ENCODE measurements at regions not wholly inside any gene's neighbourhood (a gene's known extent, or its start where the extent isn't known, plus 50 kb on each side); places are given as distances from the start of the nearest gene placed in this dataset.

DNA sequence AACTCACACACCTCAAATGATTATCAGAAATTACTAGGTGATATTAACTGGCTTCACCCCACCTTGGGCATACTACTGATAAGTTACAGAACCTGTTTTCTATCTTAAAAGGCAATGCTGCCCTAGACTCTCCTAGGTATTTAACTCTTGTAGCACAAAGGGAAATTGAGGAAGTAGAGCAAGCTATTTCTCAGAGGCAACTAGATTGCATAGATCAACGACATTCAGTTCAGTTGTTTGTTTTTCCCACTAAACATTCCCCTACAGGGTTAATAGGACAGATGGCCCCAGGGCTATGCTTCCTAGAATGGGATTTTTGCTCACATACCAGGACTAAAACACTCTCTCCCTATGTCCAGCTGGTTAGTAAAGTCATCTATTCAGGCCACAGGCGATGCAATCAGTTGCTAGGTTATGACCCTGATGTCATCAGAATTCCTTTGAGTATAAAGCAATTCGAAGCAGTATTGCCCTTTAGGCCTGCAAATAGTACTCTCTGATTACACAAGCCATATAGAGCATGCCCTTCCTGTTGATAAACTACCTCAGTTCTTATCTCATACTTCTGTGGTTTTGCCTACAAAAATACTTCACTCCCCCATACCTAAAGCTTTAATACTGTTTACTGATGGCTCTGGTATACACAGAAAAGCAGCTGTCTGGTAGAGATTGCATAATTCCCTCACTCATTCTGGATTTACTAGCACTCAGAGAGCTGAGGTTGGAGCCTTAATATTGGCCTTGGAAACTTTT is 67.4 kb upstream of the ASCC3 start:
- TF ChIP-seq POLR2AphosphoS5 (IDR thresholded peaks at IDR 0.05) (no peak), EP300 (IDR thresholded peaks at IDR 0.05) (no peak)
- TF ChIP-seq, protein P1, sequence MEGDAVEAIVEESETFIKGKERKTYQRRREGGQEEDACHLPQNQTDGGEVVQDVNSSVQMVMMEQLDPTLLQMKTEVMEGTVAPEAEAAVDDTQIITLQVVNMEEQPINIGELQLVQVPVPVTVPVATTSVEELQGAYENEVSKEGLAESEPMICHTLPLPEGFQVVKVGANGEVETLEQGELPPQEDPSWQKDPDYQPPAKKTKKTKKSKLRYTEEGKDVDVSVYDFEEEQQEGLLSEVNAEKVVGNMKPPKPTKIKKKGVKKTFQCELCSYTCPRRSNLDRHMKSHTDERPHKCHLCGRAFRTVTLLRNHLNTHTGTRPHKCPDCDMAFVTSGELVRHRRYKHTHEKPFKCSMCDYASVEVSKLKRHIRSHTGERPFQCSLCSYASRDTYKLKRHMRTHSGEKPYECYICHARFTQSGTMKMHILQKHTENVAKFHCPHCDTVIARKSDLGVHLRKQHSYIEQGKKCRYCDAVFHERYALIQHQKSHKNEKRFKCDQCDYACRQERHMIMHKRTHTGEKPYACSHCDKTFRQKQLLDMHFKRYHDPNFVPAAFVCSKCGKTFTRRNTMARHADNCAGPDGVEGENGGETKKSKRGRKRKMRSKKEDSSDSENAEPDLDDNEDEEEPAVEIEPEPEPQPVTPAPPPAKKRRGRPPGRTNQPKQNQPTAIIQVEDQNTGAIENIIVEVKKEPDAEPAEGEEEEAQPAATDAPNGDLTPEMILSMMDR (IDR thresholded peaks at IDR 0.05): no peak

All from gastroesophageal sphincter (tissue), 3 donors.